ENCODE measurements at regions not wholly inside any gene's neighbourhood (a gene's known extent, or its start where the extent isn't known, plus 50 kb on each side); places are given as distances from the start of the nearest gene placed in this dataset.
A peak's percentile ranks its signal among the peaks of the same experiment; 100 is the strongest.

DNA sequence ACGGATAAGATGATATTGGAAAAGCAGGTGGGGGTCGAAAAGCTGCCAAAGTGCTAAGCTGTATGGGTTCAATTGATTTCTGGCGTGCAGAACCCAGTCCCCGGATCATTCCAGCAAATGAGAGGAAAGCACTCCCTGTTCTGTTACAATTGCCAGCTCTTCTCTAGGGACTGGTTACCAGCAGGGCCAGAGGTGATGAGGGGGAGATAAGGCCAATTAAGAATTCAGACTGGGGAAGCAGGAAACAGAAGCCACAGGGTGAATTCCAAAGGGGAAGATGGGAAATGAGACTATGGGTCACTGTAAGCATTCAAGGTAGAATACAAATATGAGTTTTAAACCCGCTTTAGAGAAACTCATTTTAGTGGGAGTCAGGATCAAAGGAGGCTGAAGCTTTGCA is 349.4 kb upstream of the MAP3K7 start:
- H3K9me3 Mint-ChIP-seq: no peaks in the 10 kb centered on the region
- no peak for TF ChIP-seq CTCF (IDR thresholded peaks at IDR 0.05; ENCODE audit: unreplicated experiment in 3 of 3)
- no peaks in the 10 kb centered on the region for H3K36me3 Mint-ChIP-seq (ENCODE audit: low read depth)
- no peak overlapping the region for H3K4me3 Mint-ChIP-seq
- peak overlapping the region in 1 of 3 experiments; percentile 29 for H3K27ac Mint-ChIP-seq
- no peaks in the 10 kb centered on the region for H3K27me3 Mint-ChIP-seq (ENCODE audit: low read depth)
- no peaks in the 10 kb centered on the region for H3K4me1 Mint-ChIP-seq

DNA sequence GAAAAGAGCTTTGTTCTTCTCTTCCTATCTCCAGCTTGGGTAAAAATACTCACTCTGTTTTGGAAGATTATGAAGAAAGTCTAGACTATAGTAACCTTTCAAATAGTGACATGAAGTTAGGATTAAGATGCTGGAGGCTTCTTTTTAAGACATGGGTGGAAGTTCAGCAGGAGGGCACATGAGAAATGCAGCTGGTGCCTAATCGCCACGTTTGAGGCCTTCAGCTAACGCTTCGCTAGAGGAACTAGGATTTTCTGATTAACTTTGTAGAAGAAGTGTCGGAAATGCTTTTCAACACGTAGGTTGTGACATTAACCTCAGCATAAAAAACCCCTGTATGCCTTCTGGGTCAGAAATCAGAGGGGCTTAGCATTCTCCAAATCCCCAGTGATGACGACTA is 348.1 kb upstream of the MAP3K7 start:
- no peaks in the 10 kb centered on the region for H3K36me3 Mint-ChIP-seq (ENCODE audit: low read depth)
- no peak for TF ChIP-seq CTCF (IDR thresholded peaks at IDR 0.05; ENCODE audit: unreplicated experiment in 3 of 3)
- no peaks in the 10 kb centered on the region for H3K27me3 Mint-ChIP-seq (ENCODE audit: low read depth)
- peak overlapping the region in 1 of 3 experiments; percentile 75 for H3K27ac Mint-ChIP-seq
- H3K9me3 Mint-ChIP-seq: no peaks in the 10 kb centered on the region
- H3K4me3 Mint-ChIP-seq: no peak overlapping the region
- no peaks in the 10 kb centered on the region for H3K4me1 Mint-ChIP-seq

DNA sequence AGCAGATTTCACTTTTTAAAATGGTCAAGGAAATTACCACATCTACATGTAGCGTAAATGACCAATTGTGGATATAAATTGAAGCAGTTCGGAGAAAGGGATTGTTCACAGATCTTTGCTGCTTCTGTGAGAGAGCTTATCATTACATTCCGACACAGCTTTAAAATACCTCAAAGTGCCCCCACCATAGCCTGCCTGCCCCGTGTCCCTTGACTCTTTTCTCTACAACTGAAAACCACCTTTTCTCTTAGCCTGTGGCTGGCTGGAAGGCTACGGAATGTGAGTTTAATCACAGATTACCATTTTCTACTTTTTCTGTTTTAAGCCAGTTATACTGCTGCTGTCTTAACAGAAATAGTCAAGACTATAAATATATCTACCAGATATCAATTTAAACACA is 347.2 kb upstream of the MAP3K7 start:
- no peaks in the 10 kb centered on the region for H3K4me1 Mint-ChIP-seq
- H3K27me3 Mint-ChIP-seq (ENCODE audit: low read depth): no peaks in the 10 kb centered on the region
- no peaks in the 10 kb centered on the region for H3K9me3 Mint-ChIP-seq
- no peak for TF ChIP-seq CTCF (IDR thresholded peaks at IDR 0.05; ENCODE audit: unreplicated experiment in 3 of 3)
- no peak overlapping the region for H3K4me3 Mint-ChIP-seq
- H3K36me3 Mint-ChIP-seq (ENCODE audit: low read depth): no peaks in the 10 kb centered on the region
- H3K27ac Mint-ChIP-seq: no peak overlapping the region

- Mint-ChIP-seq H3K9me3 (no peaks in the 10 kb centered on the region), H3K27ac (peak overlapping the region in 1 of 3 experiments; percentile 16), H3K4me3 (no peak overlapping the region), H3K4me1 (no peaks in the 10 kb centered on the region), H3K27me3 (ENCODE audit: low read depth) (no peaks in the 10 kb centered on the region), H3K36me3 (ENCODE audit: low read depth) (no peaks in the 10 kb centered on the region)
- no peak for TF ChIP-seq CTCF (IDR thresholded peaks at IDR 0.05; ENCODE audit: unreplicated experiment in 3 of 3)
Observed at GRCh38 chr6:90932351-90932750, 345.5 kb upstream of the MAP3K7 start.

DNA sequence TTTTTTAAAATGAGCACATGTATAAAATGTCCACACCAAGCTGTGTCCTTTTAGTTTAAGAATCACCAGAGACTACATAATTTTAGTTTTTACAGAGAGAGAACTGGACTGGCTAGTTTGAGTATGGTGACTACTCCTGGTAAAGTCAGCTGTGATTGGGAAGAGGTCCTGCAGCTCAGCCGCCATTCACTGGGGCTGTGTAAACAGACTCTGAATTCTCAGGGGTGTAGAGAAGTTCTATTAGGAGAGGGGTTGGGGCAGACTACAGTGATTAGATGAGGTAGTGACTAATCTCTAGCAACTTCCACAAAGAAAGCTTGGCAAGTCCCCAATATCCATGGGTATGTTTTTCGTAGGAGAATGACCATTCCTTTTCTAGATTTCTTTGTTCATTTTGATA is 341.2 kb upstream of the MAP3K7 start:
- Mint-ChIP-seq H3K27me3 (ENCODE audit: low read depth) (no peaks in the 10 kb centered on the region), H3K9me3 (no peaks in the 10 kb centered on the region), H3K36me3 (ENCODE audit: low read depth) (no peaks in the 10 kb centered on the region), H3K4me3 (no peak overlapping the region), H3K4me1 (no peaks in the 10 kb centered on the region), H3K27ac (no peak overlapping the region)
- no peak for TF ChIP-seq CTCF (IDR thresholded peaks at IDR 0.05; ENCODE audit: unreplicated experiment in 3 of 3)

DNA sequence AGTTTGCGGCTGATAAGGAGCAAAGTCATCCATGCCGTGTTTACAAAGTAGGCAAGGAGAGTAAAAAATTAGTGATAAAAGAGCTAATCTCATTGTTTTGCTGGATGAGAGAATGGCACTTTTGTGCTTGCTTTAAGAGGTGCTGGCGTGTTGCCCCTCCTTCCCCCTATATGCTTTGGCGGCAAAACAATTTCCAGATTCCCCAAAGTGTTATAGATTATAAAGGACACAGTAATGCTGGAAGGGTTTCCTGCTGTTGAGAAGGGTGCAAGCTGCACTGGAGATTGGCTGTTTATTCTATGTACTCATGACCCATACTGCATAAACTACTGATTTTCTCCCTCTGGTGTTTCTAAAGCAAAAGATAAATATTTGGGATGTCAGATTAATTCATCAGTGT is 338.9 kb upstream of the MAP3K7 start:
- no peaks in the 10 kb centered on the region for H3K9me3 Mint-ChIP-seq
- no peaks in the 10 kb centered on the region for H3K27me3 Mint-ChIP-seq (ENCODE audit: low read depth)
- peak overlapping the region in 1 of 3 experiments; percentile 13 for H3K27ac Mint-ChIP-seq
- H3K36me3 Mint-ChIP-seq (ENCODE audit: low read depth): no peaks in the 10 kb centered on the region
- H3K4me3 Mint-ChIP-seq: no peak overlapping the region
- TF ChIP-seq CTCF (IDR thresholded peaks at IDR 0.05; ENCODE audit: unreplicated experiment in 3 of 3): no peak
- H3K4me1 Mint-ChIP-seq: no peaks in the 10 kb centered on the region

Data from nephron (organoid).